D721Med (cell line): ENCODE measurements at regions not wholly inside any gene's neighbourhood (a gene's known extent, or its start where the extent isn't known, plus 50 kb on each side); places are given as distances from the start of the nearest gene placed in this dataset.

Experiments
- DNase-seq: peaks from one replicate; pipeline ENCODE4 v3.0.0; 2011; ENCODE audit warnings: low spot score; ENCODE audit not compliant: insufficient read length
- FAIRE-seq: peaks from 2 replicates; lab custom pipeline; 2011; peaks lifted over from hg19 to GRCh38; lab: Jason Lieb, UNC
- TF ChIP-seq, protein P1 (sequence below): IDR thresholded peaks from 2 replicates; pipeline ENCODE4 v1.5.1; 2012; ENCODE audit warnings: mild to moderate bottlenecking, control low read depth; ENCODE audit not compliant: insufficient read depth; ENCODE audit errors: missing control alignments

DNA sequence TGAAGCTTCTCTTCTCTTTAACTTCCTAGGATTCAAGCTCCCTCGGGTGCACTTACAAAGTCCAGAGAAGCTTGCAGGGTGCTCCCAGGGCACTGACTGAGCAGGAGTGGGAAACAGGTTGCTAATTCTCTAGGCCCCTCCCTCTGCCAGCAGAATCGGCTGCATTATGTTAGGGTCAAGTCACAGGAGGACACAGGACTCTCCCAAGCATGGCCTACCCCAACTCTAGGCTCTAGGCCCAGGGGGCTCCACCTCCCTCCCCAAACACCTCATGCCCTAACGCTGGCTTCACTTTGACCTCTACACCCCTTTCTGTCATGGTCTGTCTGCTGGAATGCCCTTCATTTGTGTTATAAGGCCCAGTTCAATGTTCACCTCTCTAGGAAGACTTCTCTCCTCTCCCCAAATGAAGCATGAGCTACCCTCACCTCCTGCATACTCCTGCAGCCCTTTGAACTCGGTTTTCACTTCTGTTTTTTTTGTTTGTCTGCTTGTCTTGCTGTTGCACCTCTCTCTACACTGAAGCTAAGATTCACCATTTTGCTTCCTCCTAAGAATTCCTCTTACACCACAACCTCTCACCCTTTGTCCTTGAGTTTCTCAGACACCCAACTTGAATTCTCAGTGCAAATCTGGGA lies 521.8 kb upstream of the ID2 start:
- FAIRE-seq (no peak), DNase-seq (no peak)
- TF ChIP-seq, protein P1, sequence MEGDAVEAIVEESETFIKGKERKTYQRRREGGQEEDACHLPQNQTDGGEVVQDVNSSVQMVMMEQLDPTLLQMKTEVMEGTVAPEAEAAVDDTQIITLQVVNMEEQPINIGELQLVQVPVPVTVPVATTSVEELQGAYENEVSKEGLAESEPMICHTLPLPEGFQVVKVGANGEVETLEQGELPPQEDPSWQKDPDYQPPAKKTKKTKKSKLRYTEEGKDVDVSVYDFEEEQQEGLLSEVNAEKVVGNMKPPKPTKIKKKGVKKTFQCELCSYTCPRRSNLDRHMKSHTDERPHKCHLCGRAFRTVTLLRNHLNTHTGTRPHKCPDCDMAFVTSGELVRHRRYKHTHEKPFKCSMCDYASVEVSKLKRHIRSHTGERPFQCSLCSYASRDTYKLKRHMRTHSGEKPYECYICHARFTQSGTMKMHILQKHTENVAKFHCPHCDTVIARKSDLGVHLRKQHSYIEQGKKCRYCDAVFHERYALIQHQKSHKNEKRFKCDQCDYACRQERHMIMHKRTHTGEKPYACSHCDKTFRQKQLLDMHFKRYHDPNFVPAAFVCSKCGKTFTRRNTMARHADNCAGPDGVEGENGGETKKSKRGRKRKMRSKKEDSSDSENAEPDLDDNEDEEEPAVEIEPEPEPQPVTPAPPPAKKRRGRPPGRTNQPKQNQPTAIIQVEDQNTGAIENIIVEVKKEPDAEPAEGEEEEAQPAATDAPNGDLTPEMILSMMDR, result no peak

DNA sequence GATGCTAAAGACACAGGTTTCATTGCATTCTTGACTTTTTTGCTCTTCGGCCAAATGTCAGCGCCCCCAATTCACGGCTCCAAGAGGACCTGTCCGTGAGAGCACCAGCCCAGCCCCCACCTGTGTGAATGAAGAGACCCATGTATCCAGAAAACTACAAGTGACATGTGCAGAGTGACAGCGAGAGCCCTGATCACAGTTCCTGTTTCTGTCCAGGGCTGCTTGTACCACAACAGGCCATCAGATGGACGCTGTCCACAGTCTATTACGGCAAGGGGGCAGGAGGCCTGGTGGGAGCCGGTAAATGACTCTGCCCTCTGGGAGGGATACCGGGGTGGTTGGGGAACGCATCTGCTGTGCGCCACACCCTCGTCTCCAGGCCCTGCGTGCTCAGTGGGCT lies 520.9 kb upstream of the ID2 start:
- FAIRE-seq (no peak), DNase-seq (no peak)
- TF ChIP-seq, protein P1, result no peak

DNA sequence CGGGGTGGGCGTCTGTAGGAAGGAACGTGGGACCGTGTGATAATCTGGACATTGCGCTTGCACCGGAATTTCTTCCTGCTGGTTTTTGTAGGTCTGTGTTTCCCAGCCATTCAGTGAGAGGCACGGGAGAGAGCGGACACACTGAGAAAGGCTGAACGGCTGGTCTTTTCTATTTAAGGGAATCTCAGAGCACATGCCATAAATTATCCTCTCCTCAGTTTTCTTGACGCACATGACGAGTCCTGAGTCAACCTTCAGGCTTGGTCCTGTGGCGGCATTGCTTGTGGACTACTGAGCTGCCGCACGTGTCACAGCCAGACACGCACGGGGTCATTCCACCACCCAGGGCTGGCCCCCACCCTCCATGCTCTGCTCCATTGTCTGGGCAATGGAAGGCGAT lies 519.3 kb upstream of the ID2 start:
- TF ChIP-seq, protein P1, result no peak
- no peak for FAIRE-seq

DNA sequence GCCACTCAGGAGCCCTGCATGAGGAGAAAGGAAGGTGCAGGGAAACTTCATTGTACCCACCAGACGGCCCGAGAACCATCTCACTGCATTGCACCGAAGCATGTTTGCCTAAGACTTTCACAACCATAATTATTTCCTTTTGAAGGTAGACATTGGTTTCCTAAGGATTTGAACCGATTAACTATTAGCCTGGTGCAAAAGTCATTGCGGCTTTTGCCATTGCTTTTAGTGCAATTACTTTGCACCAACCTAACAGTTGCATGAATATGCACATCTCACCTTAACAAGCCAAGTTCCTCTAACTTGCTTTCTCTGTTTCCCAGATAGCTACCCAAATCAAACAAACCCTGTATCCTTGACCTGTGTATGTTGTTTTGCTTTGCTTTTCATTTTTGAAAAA lies 516.3 kb upstream of the ID2 start:
- TF ChIP-seq, protein P1, result no peak
- FAIRE-seq (no peak), DNase-seq (no peak)

More for the DNA sequence above, 519.3 kb upstream of the ID2 start:
- DNase-seq, result no peak

DNA sequence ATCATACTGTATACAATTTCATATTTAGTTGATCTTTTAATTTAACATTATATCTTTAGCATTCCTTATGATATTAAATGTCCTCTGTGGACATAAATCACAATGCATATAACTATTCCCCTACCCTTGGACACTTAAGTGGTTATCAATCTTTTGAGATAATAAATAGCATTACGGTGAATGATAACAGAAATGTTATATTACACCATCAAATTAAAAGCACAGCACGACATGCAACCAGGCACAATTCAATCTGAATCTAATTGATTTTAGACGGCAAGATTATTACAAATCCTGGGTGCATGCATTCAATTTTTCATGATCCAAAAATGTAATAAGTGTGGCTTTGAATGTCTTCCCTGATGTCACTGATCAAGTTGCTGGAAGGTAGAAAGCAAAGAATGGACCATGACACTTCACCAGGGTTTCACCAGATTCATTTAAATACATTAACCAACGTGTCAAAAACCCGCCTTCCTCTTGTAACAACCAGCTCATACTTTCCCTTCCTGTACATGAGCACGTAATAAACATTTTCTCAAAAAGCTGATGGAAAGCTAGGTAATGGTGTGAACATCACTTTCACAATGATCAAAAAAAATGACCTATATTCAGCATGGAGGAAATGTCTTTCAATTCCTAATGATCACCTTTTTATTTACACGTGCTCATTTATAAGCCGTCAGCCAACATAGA lies 513.7 kb upstream of the ID2 start:
- DNase-seq, result no peak
- TF ChIP-seq, protein P1, result no peak
- no peak for FAIRE-seq

DNA sequence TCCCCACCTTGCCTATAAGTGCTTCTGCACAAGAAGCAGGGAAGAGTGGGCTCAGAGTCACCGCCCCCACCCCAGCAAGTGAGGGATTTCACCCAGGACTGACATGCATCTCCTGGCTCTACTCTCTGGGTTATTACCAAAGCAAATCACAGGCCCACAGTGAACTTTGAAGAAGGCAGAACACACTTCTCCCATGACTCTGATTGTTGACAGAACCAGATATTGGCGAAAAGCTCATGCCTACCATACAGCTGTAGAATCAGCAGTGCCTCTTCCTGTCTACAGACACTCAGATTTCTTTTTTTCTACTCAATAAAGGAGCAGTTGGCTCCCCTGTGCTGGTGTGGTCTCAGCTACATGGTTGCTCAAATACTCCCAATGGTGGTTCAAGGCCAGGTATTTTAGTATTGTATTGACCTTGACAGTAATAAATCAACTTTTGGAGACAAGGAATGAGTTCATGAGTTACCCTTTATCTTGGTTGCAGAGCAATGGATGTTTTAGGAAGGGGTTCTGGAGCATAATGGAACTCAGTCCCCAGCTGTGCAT lies 512.9 kb upstream of the ID2 start:
- TF ChIP-seq, protein P1, result no peak
- no peak for FAIRE-seq
- DNase-seq, result no peak

DNA sequence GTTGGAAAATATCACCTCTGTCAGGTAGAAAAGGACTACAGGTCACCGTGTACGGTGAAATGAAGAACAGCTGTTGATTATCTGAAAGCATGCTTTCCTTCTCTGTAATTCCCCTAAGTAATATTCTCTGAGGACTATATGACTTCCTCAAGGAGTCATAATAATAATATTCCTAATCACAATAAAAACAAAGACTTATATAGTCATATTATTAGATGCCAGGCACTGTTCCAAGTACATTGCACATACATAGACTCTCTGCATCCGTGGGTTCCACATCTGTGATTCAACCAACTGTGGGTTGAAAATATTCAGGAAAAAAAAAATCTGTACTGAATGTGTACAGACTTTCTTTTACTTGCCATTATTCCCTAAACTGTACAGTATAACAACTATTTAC lies 512.4 kb upstream of the ID2 start:
- no peak for DNase-seq
- TF ChIP-seq, protein P1, result no peak
- no peak for FAIRE-seq
